ENCODE measurements at regions not wholly inside any gene's neighbourhood (a gene's known extent, or its start where the extent isn't known, plus 50 kb on each side); places are given as distances from the start of the nearest gene placed in this dataset.

GRCh38 chr16:18059089-18059488 is 277.4 kb downstream of the NPIPA8 start:
- in situ Hi-C loops (cut with MboI; ENCODE audit: low sequenced_read_pairs, unreplicated experiment) = no loop called here
- TF ChIP-seq, protein P1, sequence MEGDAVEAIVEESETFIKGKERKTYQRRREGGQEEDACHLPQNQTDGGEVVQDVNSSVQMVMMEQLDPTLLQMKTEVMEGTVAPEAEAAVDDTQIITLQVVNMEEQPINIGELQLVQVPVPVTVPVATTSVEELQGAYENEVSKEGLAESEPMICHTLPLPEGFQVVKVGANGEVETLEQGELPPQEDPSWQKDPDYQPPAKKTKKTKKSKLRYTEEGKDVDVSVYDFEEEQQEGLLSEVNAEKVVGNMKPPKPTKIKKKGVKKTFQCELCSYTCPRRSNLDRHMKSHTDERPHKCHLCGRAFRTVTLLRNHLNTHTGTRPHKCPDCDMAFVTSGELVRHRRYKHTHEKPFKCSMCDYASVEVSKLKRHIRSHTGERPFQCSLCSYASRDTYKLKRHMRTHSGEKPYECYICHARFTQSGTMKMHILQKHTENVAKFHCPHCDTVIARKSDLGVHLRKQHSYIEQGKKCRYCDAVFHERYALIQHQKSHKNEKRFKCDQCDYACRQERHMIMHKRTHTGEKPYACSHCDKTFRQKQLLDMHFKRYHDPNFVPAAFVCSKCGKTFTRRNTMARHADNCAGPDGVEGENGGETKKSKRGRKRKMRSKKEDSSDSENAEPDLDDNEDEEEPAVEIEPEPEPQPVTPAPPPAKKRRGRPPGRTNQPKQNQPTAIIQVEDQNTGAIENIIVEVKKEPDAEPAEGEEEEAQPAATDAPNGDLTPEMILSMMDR (IDR thresholded peaks at IDR 0.05; ENCODE audit: borderline replicate concordance, control extremely low read depth, extremely low read depth, insufficient read depth, missing control alignments) = no peak
- no peak for DNase-seq (ENCODE audit: low spot score)

DNA sequence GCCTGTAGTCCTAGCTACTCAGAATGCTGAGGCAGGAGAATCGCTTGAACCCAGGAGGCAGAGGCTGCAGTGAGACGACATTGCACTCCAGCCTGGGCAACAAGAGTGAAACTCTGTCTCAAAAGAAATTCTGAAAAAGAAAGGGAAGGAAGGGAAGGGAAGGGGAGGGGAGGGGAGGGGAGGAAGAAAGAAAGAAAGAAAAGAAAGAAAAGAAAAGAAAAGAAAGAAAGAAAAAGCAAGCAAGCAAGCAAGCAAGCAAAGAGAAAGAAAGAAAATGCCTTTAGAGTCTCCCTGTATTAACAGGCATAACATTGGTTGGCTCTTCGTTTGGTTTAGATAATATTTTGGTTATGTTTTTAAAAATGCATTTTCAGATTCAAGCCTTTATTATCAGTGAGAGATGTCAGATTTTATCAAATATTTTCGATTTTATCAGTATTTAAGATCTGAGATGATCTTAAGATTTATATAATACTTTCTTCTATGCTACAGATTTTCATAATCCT is 281.1 kb downstream of the NPIPA8 start:
- TF ChIP-seq, protein P1 (IDR thresholded peaks at IDR 0.05; ENCODE audit: borderline replicate concordance, control extremely low read depth, extremely low read depth, insufficient read depth, missing control alignments) = no peak
- DNase-seq (ENCODE audit: low spot score) = no peak
- in situ Hi-C loops (cut with MboI; ENCODE audit: low sequenced_read_pairs, unreplicated experiment) = no loop called here

GRCh38 chr16:18050777-18051176 is 285.8 kb downstream of the NPIPA8 start:
- TF ChIP-seq, protein P1 (IDR thresholded peaks at IDR 0.05; ENCODE audit: borderline replicate concordance, control extremely low read depth, extremely low read depth, insufficient read depth, missing control alignments) = no peak
- DNase-seq (ENCODE audit: low spot score) = no peak
- in situ Hi-C loops (cut with MboI; ENCODE audit: low sequenced_read_pairs, unreplicated experiment) = no loop called here

- TF ChIP-seq, protein P1 (IDR thresholded peaks at IDR 0.05; ENCODE audit: borderline replicate concordance, control extremely low read depth, extremely low read depth, insufficient read depth, missing control alignments) = no peak
- in situ Hi-C loops (cut with MboI; ENCODE audit: low sequenced_read_pairs, unreplicated experiment) = no loop called here
These were observed 286.3 kb downstream of the NPIPA8 start for GRCh38 chr16:18050234-18050633.

DNA sequence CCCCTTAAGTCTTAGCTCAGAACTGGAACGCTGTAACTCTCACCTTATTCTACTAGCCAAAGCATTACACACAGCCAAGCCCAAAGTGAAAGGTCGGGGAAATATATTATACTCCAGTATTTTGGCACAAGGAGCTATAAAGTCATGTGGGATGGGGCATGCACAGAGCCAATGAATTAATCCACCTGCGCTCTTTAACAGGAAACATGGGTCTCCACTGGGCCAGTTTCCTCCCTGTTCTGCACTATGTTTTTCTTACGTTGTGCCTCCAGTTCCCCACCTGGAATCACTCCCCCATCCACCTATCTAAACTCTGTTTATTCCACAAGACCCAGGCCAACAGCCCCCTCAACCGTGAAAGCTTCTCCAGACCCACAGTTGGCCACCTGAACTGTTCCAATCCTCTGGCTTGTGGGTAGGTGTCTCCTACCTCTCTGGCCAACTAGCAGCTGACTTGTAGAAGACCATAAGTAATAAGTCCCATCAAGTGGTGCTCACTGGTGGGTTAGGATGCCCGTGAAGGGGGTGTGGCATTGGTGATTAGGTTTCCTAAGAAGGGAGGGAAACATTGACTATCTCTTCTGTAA is 286.9 kb downstream of the NPIPA8 start:
- TF ChIP-seq, protein P1 (IDR thresholded peaks at IDR 0.05; ENCODE audit: borderline replicate concordance, control extremely low read depth, extremely low read depth, insufficient read depth, missing control alignments) = no peak
- no peak for DNase-seq (ENCODE audit: low spot score)
- in situ Hi-C loops (cut with MboI; ENCODE audit: low sequenced_read_pairs, unreplicated experiment) = no loop called here

More at GRCh38 chr16:18050234-18050633, 286.3 kb downstream of the NPIPA8 start:
- no peak for DNase-seq (ENCODE audit: low spot score)

- no peak for DNase-seq (ENCODE audit: low spot score)
- TF ChIP-seq, protein P1 (IDR thresholded peaks at IDR 0.05; ENCODE audit: borderline replicate concordance, control extremely low read depth, extremely low read depth, insufficient read depth, missing control alignments) = no peak
- in situ Hi-C loops (cut with MboI; ENCODE audit: low sequenced_read_pairs, unreplicated experiment) = no loop called here
These were observed 287.5 kb downstream of the NPIPA8 start for GRCh38 chr16:18048853-18049546.

Measured in GM13976 (cell line).